ENCODE measurements at regions not wholly inside any gene's neighbourhood (a gene's known extent, or its start where the extent isn't known, plus 50 kb on each side); places are given as distances from the start of the nearest gene placed in this dataset.

DNA sequence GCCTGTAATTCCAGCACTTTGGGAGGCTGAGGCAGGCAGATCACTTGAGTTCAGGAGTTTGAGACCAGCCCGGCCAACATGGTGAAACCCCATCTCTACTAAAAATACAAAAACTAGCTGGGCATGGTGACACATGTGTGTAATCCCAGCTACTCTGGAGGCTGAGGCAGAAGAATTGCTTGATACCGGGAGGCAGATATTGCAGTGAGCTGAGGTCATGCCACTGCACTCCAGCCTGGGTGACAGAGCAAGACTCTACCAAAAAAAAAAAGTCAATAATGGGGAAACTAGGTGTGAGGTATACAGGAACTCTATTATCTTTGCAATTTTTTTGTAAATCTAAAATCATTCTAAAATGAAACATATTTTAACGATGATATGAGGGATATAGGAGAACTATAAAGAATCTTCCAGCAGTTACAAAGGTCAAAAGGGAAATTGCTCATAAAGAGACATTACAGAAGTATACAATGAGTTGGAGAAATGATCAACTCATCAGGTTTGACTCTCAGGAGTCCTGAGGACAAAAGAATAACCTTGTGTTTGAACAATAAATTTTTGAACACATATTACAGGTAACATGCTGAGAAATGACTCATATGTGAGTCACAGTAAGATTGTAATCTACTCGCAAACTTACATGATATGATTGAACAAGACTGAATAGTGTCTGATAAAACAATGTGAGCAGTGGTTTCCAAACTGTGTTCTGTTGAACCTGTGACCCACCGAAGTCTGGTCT lies 272.6 kb downstream of the FGFR2 start:
- Histone ChIP-seq H3K27me3 (ENCODE audit: insufficient read depth, low read depth, low read length) (peaks cover 9% of the 10 kb centered on the region), H3K9me2 (ENCODE audit: insufficient read depth, low read length) (no peaks in the 10 kb centered on the region), H3F3A (ENCODE audit: insufficient read depth, low read length, poor library complexity, severe bottlenecking) (no peaks in the 10 kb centered on the region), H3K4me3 (ENCODE audit: low read length) (no peak overlapping the region), H3K4me2 (ENCODE audit: low read length) (no peak overlapping the region), H3K9me3 (ENCODE audit: low read length) (no peaks in the 10 kb centered on the region), H2AFZ (ENCODE audit: low read depth, low read length) (no peak overlapping the region), H4K20me1 (ENCODE audit: insufficient read depth) (no peaks in the 10 kb centered on the region), H3K36me3 (ENCODE audit: insufficient read depth, low read length) (no peaks in the 10 kb centered on the region), H3K27ac (ENCODE audit: low read length) (no peak overlapping the region), H3K79me2 (replicated peaks; ENCODE audit: insufficient read depth, low read length) (no peaks in the 10 kb centered on the region), H3K9ac (ENCODE audit: low read length) (no peak overlapping the region)
- TF ChIP-seq, protein P1, sequence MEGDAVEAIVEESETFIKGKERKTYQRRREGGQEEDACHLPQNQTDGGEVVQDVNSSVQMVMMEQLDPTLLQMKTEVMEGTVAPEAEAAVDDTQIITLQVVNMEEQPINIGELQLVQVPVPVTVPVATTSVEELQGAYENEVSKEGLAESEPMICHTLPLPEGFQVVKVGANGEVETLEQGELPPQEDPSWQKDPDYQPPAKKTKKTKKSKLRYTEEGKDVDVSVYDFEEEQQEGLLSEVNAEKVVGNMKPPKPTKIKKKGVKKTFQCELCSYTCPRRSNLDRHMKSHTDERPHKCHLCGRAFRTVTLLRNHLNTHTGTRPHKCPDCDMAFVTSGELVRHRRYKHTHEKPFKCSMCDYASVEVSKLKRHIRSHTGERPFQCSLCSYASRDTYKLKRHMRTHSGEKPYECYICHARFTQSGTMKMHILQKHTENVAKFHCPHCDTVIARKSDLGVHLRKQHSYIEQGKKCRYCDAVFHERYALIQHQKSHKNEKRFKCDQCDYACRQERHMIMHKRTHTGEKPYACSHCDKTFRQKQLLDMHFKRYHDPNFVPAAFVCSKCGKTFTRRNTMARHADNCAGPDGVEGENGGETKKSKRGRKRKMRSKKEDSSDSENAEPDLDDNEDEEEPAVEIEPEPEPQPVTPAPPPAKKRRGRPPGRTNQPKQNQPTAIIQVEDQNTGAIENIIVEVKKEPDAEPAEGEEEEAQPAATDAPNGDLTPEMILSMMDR (IDR thresholded peaks at IDR 0.05; ENCODE audit: poor library complexity, severe bottlenecking), result no peak
- no peak for TF ChIP-seq SMC3 (conservative IDR thresholded peaks at IDR 0.05; ENCODE audit: poor library complexity)
- no peak for TF ChIP-seq RAD21 (conservative IDR thresholded peaks at IDR 0.05)
- no peak for TF ChIP-seq POLR2AphosphoS5 (IDR thresholded peaks at IDR 0.05)
- TF ChIP-seq EZH2 (IDR thresholded peaks at IDR 0.05; ENCODE audit: borderline replicate concordance, insufficient read depth, low read length, poor library complexity, severe bottlenecking), result no peak
- no peak for TF ChIP-seq TAF1 (IDR thresholded peaks at IDR 0.05; ENCODE audit: low read depth)
- TF ChIP-seq MXI1 (conservative IDR thresholded peaks at IDR 0.05; ENCODE audit: poor library complexity, severe bottlenecking), result no peak
- no peak for TF ChIP-seq REST (IDR thresholded peaks at IDR 0.05; ENCODE audit: borderline replicate concordance)
- no peak for TF ChIP-seq EP300 (conservative IDR thresholded peaks at IDR 0.05; ENCODE audit: poor library complexity, severe bottlenecking)

GRCh38 chr10:121326905-121327304 lies 271.3 kb downstream of the FGFR2 start:
- Histone ChIP-seq H2AFZ (ENCODE audit: low read depth, low read length) (no peak overlapping the region), H3K27me3 (ENCODE audit: insufficient read depth, low read depth, low read length) (peaks cover 12% of the 10 kb centered on the region), H3K4me3 (ENCODE audit: low read length) (no peak overlapping the region), H4K20me1 (ENCODE audit: insufficient read depth) (no peaks in the 10 kb centered on the region), H3F3A (ENCODE audit: insufficient read depth, low read length, poor library complexity, severe bottlenecking) (no peaks in the 10 kb centered on the region), H3K4me2 (ENCODE audit: low read length) (no peak overlapping the region), H3K79me2 (replicated peaks; ENCODE audit: insufficient read depth, low read length) (no peaks in the 10 kb centered on the region), H3K9me3 (ENCODE audit: low read length) (no peaks in the 10 kb centered on the region), H3K27ac (ENCODE audit: low read length) (no peak overlapping the region), H3K9ac (ENCODE audit: low read length) (no peak overlapping the region), H3K9me2 (ENCODE audit: insufficient read depth, low read length) (no peaks in the 10 kb centered on the region), H3K36me3 (ENCODE audit: insufficient read depth, low read length) (no peaks in the 10 kb centered on the region)
- TF ChIP-seq SMC3 (conservative IDR thresholded peaks at IDR 0.05; ENCODE audit: poor library complexity) (no peak), RAD21 (conservative IDR thresholded peaks at IDR 0.05) (no peak), EP300 (conservative IDR thresholded peaks at IDR 0.05; ENCODE audit: poor library complexity, severe bottlenecking) (no peak), MXI1 (conservative IDR thresholded peaks at IDR 0.05; ENCODE audit: poor library complexity, severe bottlenecking) (no peak), TAF1 (IDR thresholded peaks at IDR 0.05; ENCODE audit: low read depth) (no peak)
- TF ChIP-seq, protein P1 (IDR thresholded peaks at IDR 0.05; ENCODE audit: poor library complexity, severe bottlenecking), result no peak
